ENCODE measurements at regions not wholly inside any gene's neighbourhood (a gene's known extent, or its start where the extent isn't known, plus 50 kb on each side); places are given as distances from the start of the nearest gene placed in this dataset.
A peak's percentile ranks its signal among the peaks of the same experiment; 100 is the strongest.

DNA sequence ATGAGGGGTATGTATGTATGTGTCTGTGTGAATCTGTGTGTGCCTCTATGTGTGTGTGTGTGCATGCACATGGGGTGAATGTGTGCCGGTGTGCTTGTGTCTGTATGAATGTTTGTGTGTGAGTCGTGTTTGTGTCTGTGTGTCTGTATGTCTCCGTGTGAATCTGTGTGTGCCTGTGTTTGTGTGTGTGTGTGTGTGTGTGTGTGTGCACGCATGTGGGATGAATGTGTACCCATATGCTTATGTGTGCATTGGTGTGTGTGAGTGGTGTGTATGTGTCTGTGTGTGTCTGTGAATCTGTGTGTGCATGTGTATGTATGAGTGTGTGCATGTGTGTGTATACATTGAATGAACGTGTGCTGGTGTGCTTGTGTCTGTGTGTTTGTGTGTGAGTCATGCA lies 88.9 kb downstream of the MATN1 start:
- DNase-seq (ENCODE audit: low spot score): no peak
- peaks cover 15% of the 10 kb centered on the region for H3K27me3 Mint-ChIP-seq (ENCODE audit: insufficient read depth, low read depth)
- no peaks in the 10 kb centered on the region for H3K36me3 Mint-ChIP-seq
- no peaks in the 10 kb centered on the region for H3K79me2 ChIP-seq (ENCODE audit: low read depth)
- H3K27ac Mint-ChIP-seq: no peak overlapping the region
- H3K4me2 ChIP-seq: no peak overlapping the region
- H3K27me3 ChIP-seq: no peaks in the 10 kb centered on the region
- H3K4me1 Mint-ChIP-seq: no peaks in the 10 kb centered on the region
- no peak overlapping the region for H3K4me3 ChIP-seq
- no peak overlapping the region for H3K4me3 Mint-ChIP-seq
- H2AFZ ChIP-seq (replicated peaks): no peak overlapping the region
- H3K4me1 ChIP-seq: no peaks in the 10 kb centered on the region
- no peak overlapping the region for H3K27ac ChIP-seq
- H3K9me3 Mint-ChIP-seq: no peaks in the 10 kb centered on the region
- no peaks in the 10 kb centered on the region for H3F3A ChIP-seq (ENCODE audit: low read depth)
- TF ChIP-seq, protein P1, sequence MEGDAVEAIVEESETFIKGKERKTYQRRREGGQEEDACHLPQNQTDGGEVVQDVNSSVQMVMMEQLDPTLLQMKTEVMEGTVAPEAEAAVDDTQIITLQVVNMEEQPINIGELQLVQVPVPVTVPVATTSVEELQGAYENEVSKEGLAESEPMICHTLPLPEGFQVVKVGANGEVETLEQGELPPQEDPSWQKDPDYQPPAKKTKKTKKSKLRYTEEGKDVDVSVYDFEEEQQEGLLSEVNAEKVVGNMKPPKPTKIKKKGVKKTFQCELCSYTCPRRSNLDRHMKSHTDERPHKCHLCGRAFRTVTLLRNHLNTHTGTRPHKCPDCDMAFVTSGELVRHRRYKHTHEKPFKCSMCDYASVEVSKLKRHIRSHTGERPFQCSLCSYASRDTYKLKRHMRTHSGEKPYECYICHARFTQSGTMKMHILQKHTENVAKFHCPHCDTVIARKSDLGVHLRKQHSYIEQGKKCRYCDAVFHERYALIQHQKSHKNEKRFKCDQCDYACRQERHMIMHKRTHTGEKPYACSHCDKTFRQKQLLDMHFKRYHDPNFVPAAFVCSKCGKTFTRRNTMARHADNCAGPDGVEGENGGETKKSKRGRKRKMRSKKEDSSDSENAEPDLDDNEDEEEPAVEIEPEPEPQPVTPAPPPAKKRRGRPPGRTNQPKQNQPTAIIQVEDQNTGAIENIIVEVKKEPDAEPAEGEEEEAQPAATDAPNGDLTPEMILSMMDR (IDR thresholded peaks at IDR 0.05): no peak
- TF ChIP-seq EZH2 (IDR thresholded peaks at IDR 0.05): no peak
- no peak for TF ChIP-seq EZH2phosphoT487 (IDR thresholded peaks at IDR 0.05)
- no peaks in the 10 kb centered on the region for H3K9me3 ChIP-seq (ENCODE audit: low read depth)
- H4K20me1 ChIP-seq (ENCODE audit: low read depth): no peaks in the 10 kb centered on the region
- H3K9ac ChIP-seq: no peak overlapping the region
- H3K36me3 ChIP-seq: no peaks in the 10 kb centered on the region

DNA sequence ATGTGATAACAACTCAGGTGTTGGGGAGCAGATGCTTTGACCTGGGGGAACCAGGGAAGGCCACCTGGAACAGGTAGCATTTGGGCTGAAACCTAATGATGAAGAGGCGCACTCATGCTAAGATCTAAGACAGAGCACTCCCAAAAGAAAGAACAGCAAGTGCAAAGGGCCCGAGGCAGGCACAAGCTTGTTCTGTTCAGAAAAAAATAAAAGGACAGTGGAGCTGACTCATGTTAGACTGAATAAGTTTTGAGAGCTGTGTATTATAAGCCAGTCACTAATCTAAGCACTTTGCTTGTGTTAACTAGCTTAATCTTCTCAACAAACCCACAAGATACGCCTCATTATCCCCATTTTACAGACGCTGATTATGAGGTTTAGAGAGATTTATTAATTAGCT lies 90.1 kb downstream of the MATN1 start:
- H3K27ac Mint-ChIP-seq: no peak overlapping the region

DNA sequence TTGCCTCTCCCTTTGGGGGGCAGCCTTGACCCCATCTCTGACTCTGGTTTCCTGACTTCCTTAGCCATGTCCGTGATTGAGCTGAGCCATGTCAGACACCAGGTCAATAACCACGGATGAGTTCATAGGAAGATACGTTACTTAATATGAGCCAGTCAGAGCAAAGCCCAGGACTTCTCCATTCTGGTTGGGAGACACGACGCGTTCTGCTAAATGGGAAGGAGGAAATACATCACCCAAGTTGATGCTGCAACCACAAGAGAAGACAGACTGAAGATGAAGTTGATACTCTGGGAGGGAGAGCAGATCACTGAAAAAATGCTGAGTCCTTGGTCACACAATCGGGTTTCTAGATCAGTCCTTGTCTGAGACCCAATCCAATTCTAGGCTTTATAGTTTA lies 90.9 kb downstream of the MATN1 start:
- Mint-ChIP-seq H3K4me3 (no peak overlapping the region), H3K36me3 (no peaks in the 10 kb centered on the region), H3K9me3 (peaks cover under 1% of the 10 kb centered on the region), H3K27ac (peak overlapping the region; percentile 48), H3K27me3 (ENCODE audit: insufficient read depth, low read depth) (peaks cover 25% of the 10 kb centered on the region), H3K4me1 (no peaks in the 10 kb centered on the region)
- DNase-seq (ENCODE audit: low spot score): no peak
- no peaks in the 10 kb centered on the region for H3K27me3 ChIP-seq
- H3K4me1 ChIP-seq: no peaks in the 10 kb centered on the region
- no peak overlapping the region for H3K4me2 ChIP-seq
- H4K20me1 ChIP-seq (ENCODE audit: low read depth): no peaks in the 10 kb centered on the region
- no peak overlapping the region for H3K27ac ChIP-seq
- no peaks in the 10 kb centered on the region for H3K9me3 ChIP-seq (ENCODE audit: low read depth)
- H3K79me2 ChIP-seq (ENCODE audit: low read depth): no peaks in the 10 kb centered on the region
- H3K9ac ChIP-seq: no peak overlapping the region
- no peaks in the 10 kb centered on the region for H3K36me3 ChIP-seq
- TF ChIP-seq EZH2 (IDR thresholded peaks at IDR 0.05) (no peak), EZH2phosphoT487 (IDR thresholded peaks at IDR 0.05) (no peak)
- TF ChIP-seq, protein P1 (IDR thresholded peaks at IDR 0.05): no peak
- no peak overlapping the region for H2AFZ ChIP-seq (replicated peaks)
- H3K4me3 ChIP-seq: no peak overlapping the region
- no peaks in the 10 kb centered on the region for H3F3A ChIP-seq (ENCODE audit: low read depth)

More for the DNA sequence above, 90.1 kb downstream of the MATN1 start:
- no peaks in the 10 kb centered on the region for H4K20me1 ChIP-seq (ENCODE audit: low read depth)
- H3F3A ChIP-seq (ENCODE audit: low read depth): no peaks in the 10 kb centered on the region
- no peaks in the 10 kb centered on the region for H3K79me2 ChIP-seq (ENCODE audit: low read depth)
- no peaks in the 10 kb centered on the region for H3K27me3 ChIP-seq
- Mint-ChIP-seq H3K4me1 (no peaks in the 10 kb centered on the region), H3K27me3 (ENCODE audit: insufficient read depth, low read depth) (peaks cover 21% of the 10 kb centered on the region), H3K36me3 (no peaks in the 10 kb centered on the region), H3K4me3 (no peak overlapping the region), H3K9me3 (no peaks in the 10 kb centered on the region)
- no peak overlapping the region for H2AFZ ChIP-seq (replicated peaks)
- H3K36me3 ChIP-seq: no peaks in the 10 kb centered on the region
- no peaks in the 10 kb centered on the region for H3K9me3 ChIP-seq (ENCODE audit: low read depth)
- no peak overlapping the region for H3K9ac ChIP-seq
- no peak overlapping the region for H3K4me3 ChIP-seq
- H3K27ac ChIP-seq: no peak overlapping the region
- no peak for DNase-seq (ENCODE audit: low spot score)
- no peaks in the 10 kb centered on the region for H3K4me1 ChIP-seq
- TF ChIP-seq EZH2phosphoT487 (IDR thresholded peaks at IDR 0.05) (no peak), EZH2 (IDR thresholded peaks at IDR 0.05) (no peak)
- TF ChIP-seq, protein P1 (IDR thresholded peaks at IDR 0.05): no peak
- no peak overlapping the region for H3K4me2 ChIP-seq

All from neural progenitor cell (in vitro differentiated cells).